ENCODE measurements at regions not wholly inside any gene's neighbourhood (a gene's known extent, or its start where the extent isn't known, plus 50 kb on each side); places are given as distances from the start of the nearest gene placed in this dataset.

DNA sequence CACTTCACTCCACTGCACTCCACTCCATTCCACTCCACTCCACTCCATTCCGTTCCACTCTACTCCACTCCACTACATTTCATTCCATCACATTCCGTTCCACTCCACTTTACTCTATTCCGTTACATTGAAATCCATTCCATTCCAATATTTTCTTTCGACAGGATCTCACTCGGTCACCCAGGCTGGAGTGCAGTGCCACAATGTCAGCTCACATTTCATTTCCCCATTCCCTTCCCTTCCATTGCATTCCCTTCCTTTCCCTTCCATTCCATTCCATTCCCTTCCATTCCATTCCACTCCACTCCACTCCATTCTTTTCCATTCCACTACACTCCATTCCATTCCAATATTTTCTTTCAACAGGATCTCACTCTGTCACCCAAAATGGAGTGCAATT is 1407.6 kb upstream of the USP9Y start:
- DNase-seq (ENCODE audit: low read depth) (no peak), FAIRE-seq (no peak)
- Histone ChIP-seq H3K4me3 (ENCODE audit: low read depth, low read length) (no peak overlapping the region), H3K27me3 (ENCODE audit: control insufficient read depth, insufficient read depth, low read length) (no peaks in the 10 kb centered on the region), H3K36me3 (ENCODE audit: control insufficient read depth, insufficient read depth, low read length) (no peaks in the 10 kb centered on the region)
- TF ChIP-seq, protein P1, sequence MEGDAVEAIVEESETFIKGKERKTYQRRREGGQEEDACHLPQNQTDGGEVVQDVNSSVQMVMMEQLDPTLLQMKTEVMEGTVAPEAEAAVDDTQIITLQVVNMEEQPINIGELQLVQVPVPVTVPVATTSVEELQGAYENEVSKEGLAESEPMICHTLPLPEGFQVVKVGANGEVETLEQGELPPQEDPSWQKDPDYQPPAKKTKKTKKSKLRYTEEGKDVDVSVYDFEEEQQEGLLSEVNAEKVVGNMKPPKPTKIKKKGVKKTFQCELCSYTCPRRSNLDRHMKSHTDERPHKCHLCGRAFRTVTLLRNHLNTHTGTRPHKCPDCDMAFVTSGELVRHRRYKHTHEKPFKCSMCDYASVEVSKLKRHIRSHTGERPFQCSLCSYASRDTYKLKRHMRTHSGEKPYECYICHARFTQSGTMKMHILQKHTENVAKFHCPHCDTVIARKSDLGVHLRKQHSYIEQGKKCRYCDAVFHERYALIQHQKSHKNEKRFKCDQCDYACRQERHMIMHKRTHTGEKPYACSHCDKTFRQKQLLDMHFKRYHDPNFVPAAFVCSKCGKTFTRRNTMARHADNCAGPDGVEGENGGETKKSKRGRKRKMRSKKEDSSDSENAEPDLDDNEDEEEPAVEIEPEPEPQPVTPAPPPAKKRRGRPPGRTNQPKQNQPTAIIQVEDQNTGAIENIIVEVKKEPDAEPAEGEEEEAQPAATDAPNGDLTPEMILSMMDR (IDR thresholded peaks at IDR 0.05; ENCODE audit: insufficient read depth, low read length, severe bottlenecking): no peak

DNA sequence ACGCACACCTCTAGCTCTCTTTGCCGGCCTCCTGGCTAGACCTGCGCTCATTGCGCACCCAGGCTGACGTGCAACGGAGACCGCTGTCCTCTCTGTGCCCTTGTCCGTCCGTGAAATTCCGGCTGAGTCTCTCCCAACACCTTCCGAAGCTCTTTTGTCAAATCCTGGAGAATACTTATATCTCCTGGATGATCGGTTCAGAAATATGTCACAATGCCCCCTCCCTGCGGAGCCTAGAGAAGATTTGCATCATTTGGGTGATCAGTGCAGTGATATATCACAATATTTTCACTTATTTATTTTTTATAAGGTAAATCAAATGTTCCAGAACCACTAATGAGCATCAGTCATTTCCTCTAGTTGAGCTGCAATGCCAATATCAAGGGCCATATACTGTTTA is 1366.9 kb upstream of the USP9Y start:
- no peak overlapping the region for H3K4me3 ChIP-seq (ENCODE audit: low read depth, low read length)
- FAIRE-seq (no peak), DNase-seq (ENCODE audit: low read depth) (peak; percentile 18)
- no peaks in the 10 kb centered on the region for H3K27me3 ChIP-seq (ENCODE audit: control insufficient read depth, insufficient read depth, low read length)
- TF ChIP-seq, protein P1 (IDR thresholded peaks at IDR 0.05; ENCODE audit: insufficient read depth, low read length, severe bottlenecking): no peak
- no peaks in the 10 kb centered on the region for H3K36me3 ChIP-seq (ENCODE audit: control insufficient read depth, insufficient read depth, low read length)
